OCI-LY7 (cell line): ENCODE measurements at regions not wholly inside any gene's neighbourhood (a gene's known extent, or its start where the extent isn't known, plus 50 kb on each side); places are given as distances from the start of the nearest gene placed in this dataset.
"Not testable (repeated sequence)": the region's sequence is repeated elsewhere in the genome, so short reads cannot be mapped to it uniquely, and the experiment has no call there.

Source experiments
- BruUV-seq: library from RNA; stranded (reverse); fragments of 400-500 nt; replicated peaks from 2 replicates; lab custom pipeline; 2021; lab: Mats Ljungman, UMichigan
- CTCF ChIA-PET: fragments of 300-600 bp; sonication (Branson Sonifier 250); formaldehyde crosslinking; loops from one replicate; lab custom pipeline; 2022; ENCODE audit warnings: antibody characterized with exemption; ENCODE audit not compliant: unreplicated experiment; lab: Charles Lee
- POLR2A ChIA-PET: fragments of 300-600 bp; sonication (Branson Sonifier 250); formaldehyde crosslinking; loops from one replicate; lab custom pipeline; 2022; ENCODE audit warnings: antibody characterized with exemption; lab: Charles Lee
- DNase-seq: peaks from one replicate; pipeline ENCODE4 v3.0.0-alpha.2; 2015; ENCODE audit warnings: low spot score
- H2AFZ ChIP-seq: fragments of 200-600 bp; sonication (generic), shearing (Covaris generic); 2 replicates; pipeline ENCODE4 v1.6.1; 2014; ENCODE audit warnings: mild to moderate bottlenecking, antibody characterized with exemption, low read length, moderate library complexity
- H3K27ac ChIP-seq: fragments of 200-600 bp; sonication (generic); 2 replicates; pipeline ENCODE4 v1.5.1; 2014; ENCODE audit warnings: mixed run types, low read depth, mild to moderate bottlenecking, moderate library complexity, low read length, inconsistent platforms; ENCODE audit not compliant: poor library complexity, severe bottlenecking
- H3K36me3 ChIP-seq: fragments of 200-600 bp; sonication (generic); 2 replicates; pipeline ENCODE4 v1.6.1; 2014; ENCODE audit warnings: mild to moderate bottlenecking, antibody characterized with exemption, low read length, moderate library complexity, mixed read lengths; ENCODE audit not compliant: insufficient read depth
- H3K4me1 ChIP-seq: fragments of 200-600 bp; sonication (generic); 2 replicates; pipeline ENCODE4 v1.5.1; 2014; ENCODE audit warnings: mild to moderate bottlenecking, low read length; ENCODE audit not compliant: insufficient read depth, poor library complexity, severe bottlenecking
- H3K4me2 ChIP-seq: fragments of 200-600 bp; sonication (generic); 2 replicates; pipeline ENCODE4 v1.6.1; 2014; ENCODE audit warnings: mild to moderate bottlenecking, low read length
- H3K4me3 ChIP-seq: fragments of 200-600 bp; sonication (generic); 2 replicates; pipeline ENCODE4 v1.5.1; 2014; ENCODE audit warnings: mild to moderate bottlenecking, low read depth, low read length; ENCODE audit not compliant: poor library complexity, severe bottlenecking
- H3K79me2 ChIP-seq: fragments of 200-600 bp; sonication (generic); 2 replicates; pipeline ENCODE4 v1.6.1; 2016; ENCODE audit warnings: low read depth, mild to moderate bottlenecking, low read length, moderate library complexity, mixed read lengths; ENCODE audit not compliant: insufficient read depth
- H3K9me2 ChIP-seq: fragments of 200-600 bp; sonication (generic); 2 replicates; pipeline ENCODE4 v1.6.1; 2016; ENCODE audit warnings: mild to moderate bottlenecking, low read length, mixed read lengths; ENCODE audit not compliant: insufficient read depth
- H3K9me3 ChIP-seq: fragments of 200-600 bp; sonication (generic); 2 replicates; pipeline ENCODE4 v1.6.1; 2014; ENCODE audit warnings: mild to moderate bottlenecking, mixed run types, low read length, mixed read lengths
- H4K20me1 ChIP-seq: fragments of 200-600 bp; sonication (generic); 2 replicates; pipeline ENCODE4 v1.6.1; 2014; ENCODE audit warnings: mild to moderate bottlenecking, antibody characterized with exemption, low read length, moderate library complexity, mixed read lengths; ENCODE audit not compliant: insufficient read depth
- CTCF ChIP-seq: fragments of 200-600 bp; sonication (generic); conservative IDR thresholded peaks from 2 replicates; pipeline ENCODE4 v1.5.1; 2014; ENCODE audit warnings: mild to moderate bottlenecking, antibody characterized with exemption, low read length, moderate library complexity, mixed read lengths
- EZH2phosphoT487 ChIP-seq: fragments of 200-600 bp; sonication (generic); IDR thresholded peaks from 2 replicates; pipeline ENCODE4 v1.6.1; 2018; ENCODE audit warnings: low read depth, borderline replicate concordance, mild to moderate bottlenecking, mixed run types, antibody characterized with exemption, low read length, moderate library complexity, mixed read lengths
- intact Hi-C: fragments of 100-400 bp; cut with micrococcal nuclease; formaldehyde crosslinking; loops from one replicate; pipeline ENCODE4 v1.10.0; 2022; ENCODE audit not compliant: unreplicated experiment

GRCh38 chr13:33665626-33666175 lies 152.2 kb upstream of the RFC3 start:
- H3K4me1 ChIP-seq: no peaks in the 10 kb centered on the region
- DNase-seq: no peak
- no peak overlapping the region for H3K4me2 ChIP-seq
- H3K79me2 ChIP-seq: no peaks in the 10 kb centered on the region
- H3K9me2 ChIP-seq: no peaks in the 10 kb centered on the region
- POLR2A ChIA-PET: interaction anchor here (0.8 to 1.1 kb wide), 3 partner anchors 14 to 23 kb away, joined by 3 read pairs; no protein-coding TSS in a partner anchor
- H2AFZ ChIP-seq: no peak overlapping the region
- no peaks in the 10 kb centered on the region for H3K36me3 ChIP-seq
- no peak overlapping the region for H3K4me3 ChIP-seq
- H3K27ac ChIP-seq: no peak overlapping the region
- H3K9me3 ChIP-seq: no peaks in the 10 kb centered on the region
- no TSS peak for BruUV-seq
- CTCF ChIA-PET: no interaction called here
- intact Hi-C loops: no loop called here
- no peak for TF ChIP-seq EZH2phosphoT487
- no peaks in the 10 kb centered on the region for H4K20me1 ChIP-seq

GRCh38 chr13:33671560-33671959 lies 146.4 kb upstream of the RFC3 start:
- peaks cover 2% of the 10 kb centered on the region for H3K4me1 ChIP-seq
- H3K9me2 ChIP-seq: no peaks in the 10 kb centered on the region
- ChIA-PET POLR2A (interaction anchor here (0.9 kb wide), 1 partner anchor 23 kb away, joined by 3 read pairs; no protein-coding TSS in a partner anchor), CTCF (no interaction called here)
- intact Hi-C loops: no loop called here
- H2AFZ ChIP-seq: no peak overlapping the region
- no TSS peak for BruUV-seq
- no peak overlapping the region for H3K27ac ChIP-seq
- no peak overlapping the region for H3K4me2 ChIP-seq
- TF ChIP-seq EZH2phosphoT487: no peak
- TF ChIP-seq CTCF: no peak
- no peaks in the 10 kb centered on the region for H4K20me1 ChIP-seq
- no peaks in the 10 kb centered on the region for H3K79me2 ChIP-seq
- no peak for DNase-seq
- no peaks in the 10 kb centered on the region for H3K36me3 ChIP-seq
- H3K4me3 ChIP-seq: no peak overlapping the region
- H3K9me3 ChIP-seq: no peaks in the 10 kb centered on the region

DNA sequence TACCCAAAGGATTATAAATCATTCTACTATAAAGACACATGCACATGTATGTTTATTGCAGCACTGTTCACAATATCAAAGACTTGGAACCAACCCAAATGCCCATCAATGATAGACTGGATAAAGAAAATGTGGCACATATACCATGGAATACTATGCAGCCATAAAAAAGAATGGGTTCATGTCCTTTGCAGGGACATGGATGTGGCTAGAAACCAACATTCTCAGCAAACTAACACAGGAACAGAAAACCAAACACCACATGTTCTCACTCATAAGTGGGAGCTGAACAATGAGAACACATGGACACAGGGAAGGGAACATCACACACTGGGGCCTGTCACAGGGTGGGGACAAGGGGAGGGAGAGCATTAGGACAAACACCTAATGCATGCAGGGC lies 145.9 kb upstream of the RFC3 start:
- BruUV-seq, intact Hi-C loops, DNase-seq, H3K27ac ChIP-seq, H3K4me3 ChIP-seq, H3K4me1 ChIP-seq, H2AFZ ChIP-seq, H3K9me3 ChIP-seq, H3K79me2 ChIP-seq, H4K20me1 ChIP-seq, H3K9me2 ChIP-seq, CTCF ChIA-PET, H3K36me3 ChIP-seq, H3K4me2 ChIP-seq: not testable (repeated sequence)
- POLR2A ChIA-PET: interaction anchor here (0.7 kb wide), 1 partner anchor 636 kb away, joined by 3 read pairs; no protein-coding TSS in a partner anchor
